ENCODE measurements at regions not wholly inside any gene's neighbourhood (a gene's known extent, or its start where the extent isn't known, plus 50 kb on each side); places are given as distances from the start of the nearest gene placed in this dataset.
A peak's percentile ranks its signal among the peaks of the same experiment; 100 is the strongest.

- Histone ChIP-seq H3K9ac (ENCODE audit: insufficient read depth in 1 of 2, low read depth in 2 of 2, low read length in 2 of 2) (no peak overlapping the region), H4K20me1 (replicated peaks; ENCODE audit: control insufficient read depth, insufficient read depth, low read length) (no peaks in the 10 kb centered on the region), H3K4me1 (replicated peaks in 1 of 2; ENCODE audit: control insufficient read depth in 2 of 2, insufficient read depth in 2 of 2, low read length in 2 of 2) (peaks cover 0 to 5% of the 10 kb centered on the region in 2 experiments; a peak in 3 of 5 replicates), H3K4me2 (ENCODE audit: insufficient read depth, low read length) (no peak overlapping the region), H3K4me3 (no peak overlapping the region), H3K9me1 (ENCODE audit: control insufficient read depth, insufficient read depth, low read length) (no peaks in the 10 kb centered on the region), H2AFZ (ENCODE audit: low read depth, low read length) (peak overlapping the region; percentile 69), H3K27me3 (ENCODE audit: control insufficient read depth in 2 of 2, insufficient read depth in 2 of 2, low read length in 2 of 2) (no peaks in the 10 kb centered on the region), H3K79me2 (ENCODE audit: control insufficient read depth, insufficient read depth, low read length) (no peaks in the 10 kb centered on the region), H3K9me3 (replicated peaks; ENCODE audit: control insufficient read depth, insufficient read depth, low read depth, low read length) (no peaks in the 10 kb centered on the region), H3K36me3 (ENCODE audit: control insufficient read depth, insufficient read depth, low read length) (no peaks in the 10 kb centered on the region), H3K27ac (ENCODE audit: extremely low read depth, low read depth, low read length) (no peak overlapping the region)
- CTCF ChIA-PET (ENCODE audit: low intra/inter-chr PET ratio): no interaction called here
- BruUV-seq (replicated peaks): no TSS peak
- FAIRE-seq (no peak), ATAC-seq (peak; percentile 74), DNase-seq (ENCODE audit: extremely low read depth in 1 of 4, low spot score in 3 of 4) (no peak)
- in situ Hi-C loops (cut with MboI): no loop called here
- POLR2A ChIA-PET: interaction anchor here (0.6 to 1.4 kb wide), 5 partner anchors 9 to 338 kb away, joined by 3 to 4 read pairs (median 4); no protein-coding TSS in a partner anchor
- intact Hi-C loops (cut with micrococcal nuclease): loop anchor here (1.0 kb wide), 1 partner anchor 251 kb away; no protein-coding TSS in a partner anchor
- WGBS (ENCODE audit: insufficient coverage, low coverage, missing lambda C conversion rate): 33% methylated on average over 5 of the region's 5 CpGs
- TF ChIP-seq PBX2 (CRISPR knock-in tag; IDR thresholded peaks at IDR 0.05; ENCODE audit: low read depth) (no peak), PBX2 (tag; conservative IDR thresholded peaks at IDR 0.05; ENCODE audit: low read depth) (0 out of 2 replicates have a peak, but pooled peaks have one; percentile 28), HLTF (IDR thresholded peaks at IDR 0.05) (no peak), GABPA (tag; conservative IDR thresholded peaks at IDR 0.05; ENCODE audit: low read depth) (no peak), C11orf30 (IDR thresholded peaks at IDR 0.05; ENCODE audit: low read depth) (no peak), MEIS2 (IDR thresholded peaks at IDR 0.05; ENCODE audit: partially characterized antibody) (peak; percentile 41), STAG1 (CRISPR knock-in tag; IDR thresholded peaks at IDR 0.05; ENCODE audit: borderline replicate concordance) (0 out of 2 replicates have a peak, but pooled peaks have one; percentile 11), ZNF280B (CRISPR knock-in tag; IDR thresholded peaks at IDR 0.05) (no peak), ZNF436 (CRISPR knock-in tag; IDR thresholded peaks at IDR 0.05) (no peak), REST (IDR thresholded peaks at IDR 0.05; ENCODE audit: borderline replicate concordance) (peak; percentile 57; the same call in 1 of the 2 replicates), REST (CRISPR knock-in tag; IDR thresholded peaks at IDR 0.05; ENCODE audit: low read depth) (no peak)
Observed at GRCh38 chr4:184287697-184288255, 70.1 kb upstream of the ENPP6 start.

All from K562 (cell line).